Cardiac muscle cell (in vitro differentiated cells and primary cell): ENCODE measurements at regions not wholly inside any gene's neighbourhood (a gene's known extent, or its start where the extent isn't known, plus 50 kb on each side); places are given as distances from the start of the nearest gene placed in this dataset.

Experiments used
- DNase-seq, 2 donors: peaks; one replicate each; pipeline versions ENCODE4 v3.0.0 to v3.0.0-alpha.2; 2010 to 2017; ENCODE audit warnings: low read depth in 1 of 2, low spot score in 1 of 2
- H3K27ac ChIP-seq: fragments of 200-600 bp; sonication (generic); 2 replicates; pipeline ENCODE4 v1.5.1; 2016
- H3K27me3 ChIP-seq: fragments of 200-600 bp; sonication (generic); 2 replicates; pipeline ENCODE4 v1.6.0; 2016; ENCODE audit warnings: control low read depth
- H3K36me3 ChIP-seq: fragments of 200-600 bp; sonication (generic); 2 replicates; pipeline ENCODE4 v1.5.1; 2016; ENCODE audit warnings: control low read depth
- H3K4me1 ChIP-seq: fragments of 200-600 bp; sonication (generic); 2 replicates; pipeline ENCODE4 v1.8.1; 2017; ENCODE audit warnings: low read depth, mild to moderate bottlenecking, mixed run types
- H3K4me3 ChIP-seq: fragments of 200-600 bp; sonication (generic); 2 replicates; pipeline ENCODE4 v1.5.1; 2016; ENCODE audit warnings: mild to moderate bottlenecking
- H3K9me3 ChIP-seq: fragments of 200-600 bp; sonication (generic); 2 replicates; pipeline ENCODE4 v1.5.1; 2017; ENCODE audit warnings: low read depth, mild to moderate bottlenecking, control low read depth
- CTCF ChIP-seq: IDR thresholded peaks from 2 replicates; pipeline ENCODE4 v1.5.1; 2012; ENCODE audit warnings: low read depth, mild to moderate bottlenecking, low read length

GRCh38 chr6:80643881-80644280, 537.4 kb downstream of the BCKDHB start:
- Histone ChIP-seq H3K36me3 (no peaks in the 10 kb centered on the region), H3K27me3 (no peaks in the 10 kb centered on the region), H3K9me3 (no peaks in the 10 kb centered on the region), H3K27ac (no peak overlapping the region), H3K4me3 (no peak overlapping the region), H3K4me1 (no peaks in the 10 kb centered on the region)
- no peak for TF ChIP-seq CTCF
- DNase-seq, result no peak

- H3K27me3 ChIP-seq, result no peaks in the 10 kb centered on the region
- TF ChIP-seq CTCF, result no peak
Measured at GRCh38 chr6:80642452-80642851, 536.0 kb downstream of the BCKDHB start.

DNA sequence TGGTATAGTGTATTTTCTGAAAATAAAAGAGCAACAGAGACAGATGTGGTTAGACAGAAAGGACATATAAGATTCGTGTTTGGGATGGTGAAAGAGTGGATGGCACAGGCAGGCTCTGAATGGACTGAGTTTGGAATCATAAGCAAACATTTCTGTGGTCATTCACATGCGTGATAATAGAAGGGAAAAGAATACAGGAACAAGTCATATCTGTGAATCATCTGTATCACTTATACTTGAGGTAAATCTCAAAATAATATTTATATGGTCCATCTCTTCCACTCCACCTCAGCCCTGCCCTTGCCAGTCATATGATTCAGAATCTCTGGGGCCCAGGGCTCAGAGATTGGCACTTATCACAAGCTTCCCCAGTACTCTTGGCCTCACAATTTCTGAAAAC, 535.1 kb downstream of the BCKDHB start:
- Histone ChIP-seq H3K36me3 (no peaks in the 10 kb centered on the region), H3K4me3 (no peak overlapping the region), H3K27ac (no peak overlapping the region), H3K27me3 (no peaks in the 10 kb centered on the region), H3K4me1 (no peaks in the 10 kb centered on the region), H3K9me3 (no peaks in the 10 kb centered on the region)
- no peak for DNase-seq
- TF ChIP-seq CTCF, result no peak

More at GRCh38 chr6:80642452-80642851, 536.0 kb downstream of the BCKDHB start:
- Histone ChIP-seq H3K4me1 (no peaks in the 10 kb centered on the region), H3K9me3 (no peaks in the 10 kb centered on the region), H3K27ac (no peak overlapping the region), H3K4me3 (no peak overlapping the region), H3K36me3 (no peaks in the 10 kb centered on the region)
- no peak for DNase-seq

- Histone ChIP-seq H3K4me1 (no peaks in the 10 kb centered on the region), H3K9me3 (no peaks in the 10 kb centered on the region), H3K27me3 (no peaks in the 10 kb centered on the region), H3K27ac (no peak overlapping the region), H3K4me3 (no peak overlapping the region), H3K36me3 (no peaks in the 10 kb centered on the region)
- peak in 1 of 2 donors; percentile 10 for DNase-seq
- no peak for TF ChIP-seq CTCF
Measured at GRCh38 chr6:80640176-80640575, 533.7 kb downstream of the BCKDHB start.

- no peaks in the 10 kb centered on the region for H3K27me3 ChIP-seq
- no peaks in the 10 kb centered on the region for H3K36me3 ChIP-seq
- TF ChIP-seq CTCF, result no peak
- H3K4me3 ChIP-seq, result no peak overlapping the region
- no peaks in the 10 kb centered on the region for H3K9me3 ChIP-seq
- no peak for DNase-seq
- no peak overlapping the region for H3K27ac ChIP-seq
- H3K4me1 ChIP-seq, result no peaks in the 10 kb centered on the region
Measured at GRCh38 chr6:80639181-80639629, 532.7 kb downstream of the BCKDHB start.
